ENCODE measurements at regions not wholly inside any gene's neighbourhood (a gene's known extent, or its start where the extent isn't known, plus 50 kb on each side); places are given as distances from the start of the nearest gene placed in this dataset.

DNA sequence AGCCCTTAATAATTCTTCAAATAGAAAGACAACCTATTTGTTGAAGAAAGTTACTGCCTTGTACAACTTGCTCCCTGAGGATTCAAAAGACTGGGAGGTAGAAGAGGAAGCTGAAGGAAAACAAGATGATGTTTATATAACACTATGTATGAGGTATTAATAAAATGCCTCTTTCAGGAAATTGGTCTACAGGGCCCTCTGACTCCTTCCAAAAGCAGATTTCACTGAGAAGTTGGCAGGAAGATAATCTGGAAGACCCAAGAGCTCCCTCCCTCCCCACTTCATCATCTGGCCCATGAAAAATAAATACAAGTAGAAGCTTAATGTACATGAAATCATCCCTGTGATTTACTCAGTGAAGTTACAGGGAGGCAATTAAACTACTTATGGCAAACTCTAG is 107.5 kb upstream of the MAGEC2 start (continued):
- TF ChIP-seq, protein P1, sequence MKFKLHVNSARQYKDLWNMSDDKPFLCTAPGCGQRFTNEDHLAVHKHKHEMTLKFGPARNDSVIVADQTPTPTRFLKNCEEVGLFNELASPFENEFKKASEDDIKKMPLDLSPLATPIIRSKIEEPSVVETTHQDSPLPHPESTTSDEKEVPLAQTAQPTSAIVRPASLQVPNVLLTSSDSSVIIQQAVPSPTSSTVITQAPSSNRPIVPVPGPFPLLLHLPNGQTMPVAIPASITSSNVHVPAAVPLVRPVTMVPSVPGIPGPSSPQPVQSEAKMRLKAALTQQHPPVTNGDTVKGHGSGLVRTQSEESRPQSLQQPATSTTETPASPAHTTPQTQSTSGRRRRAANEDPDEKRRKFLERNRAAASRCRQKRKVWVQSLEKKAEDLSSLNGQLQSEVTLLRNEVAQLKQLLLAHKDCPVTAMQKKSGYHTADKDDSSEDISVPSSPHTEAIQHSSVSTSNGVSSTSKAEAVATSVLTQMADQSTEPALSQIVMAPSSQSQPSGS (tag by site-specific recombination; IDR thresholded peaks at IDR 0.05; ENCODE audit: low read depth) = no peak
- no peak for TF ChIP-seq ZNF341 (tag by site-specific recombination; IDR thresholded peaks at IDR 0.05; ENCODE audit: low read depth)
- TF ChIP-seq ZNF112 (tag by site-specific recombination; IDR thresholded peaks at IDR 0.05) = no peak
- no peak for TF ChIP-seq ZNF521 (tag by site-specific recombination; IDR thresholded peaks at IDR 0.05)
- no peak for TF ChIP-seq SALL2 (tag by site-specific recombination; IDR thresholded peaks at IDR 0.05; ENCODE audit: borderline replicate concordance)
- no peak for TF ChIP-seq ZNF391 (tag by site-specific recombination; IDR thresholded peaks at IDR 0.05; ENCODE audit: borderline replicate concordance, low read depth)

DNA sequence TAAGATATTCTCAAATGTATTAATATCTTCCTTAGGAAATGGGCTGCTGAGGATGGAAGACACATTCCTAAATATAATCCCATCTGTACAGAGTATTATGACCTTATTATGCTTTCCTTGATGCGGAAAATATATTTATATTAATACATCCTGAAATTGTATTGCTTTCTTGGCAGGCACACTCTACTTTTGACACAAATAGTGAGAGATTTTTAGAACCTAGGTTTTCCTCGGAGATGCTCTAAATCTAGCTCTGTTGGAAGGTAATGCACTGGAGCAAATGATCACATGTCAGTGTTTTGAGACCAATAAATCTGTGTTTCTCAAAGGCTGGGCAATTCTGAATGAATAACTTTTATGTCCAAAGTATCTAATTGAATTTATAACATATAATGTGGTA is 94.3 kb upstream of the MAGEC2 start:
- ChIA-PET CTCF (no interaction called here), POLR2A (no interaction called here)
- Histone ChIP-seq H3K27ac (ENCODE audit: extremely low read depth, low read depth, low read length) (no peak overlapping the region), H3K9me3 (ENCODE audit: control insufficient read depth, insufficient read depth, low read depth, low read length) (no peaks in the 10 kb centered on the region), H3K36me3 (ENCODE audit: control insufficient read depth in 2 of 2, insufficient read depth in 1 of 2, low read length in 2 of 2) (no peaks in the 10 kb centered on the region), H3K4me3 (ENCODE audit: low read depth, low read length) (no peak overlapping the region), H3K4me1 (ENCODE audit: control insufficient read depth, insufficient read depth, low read length) (no peaks in the 10 kb centered on the region)
- TF ChIP-seq, protein P2, sequence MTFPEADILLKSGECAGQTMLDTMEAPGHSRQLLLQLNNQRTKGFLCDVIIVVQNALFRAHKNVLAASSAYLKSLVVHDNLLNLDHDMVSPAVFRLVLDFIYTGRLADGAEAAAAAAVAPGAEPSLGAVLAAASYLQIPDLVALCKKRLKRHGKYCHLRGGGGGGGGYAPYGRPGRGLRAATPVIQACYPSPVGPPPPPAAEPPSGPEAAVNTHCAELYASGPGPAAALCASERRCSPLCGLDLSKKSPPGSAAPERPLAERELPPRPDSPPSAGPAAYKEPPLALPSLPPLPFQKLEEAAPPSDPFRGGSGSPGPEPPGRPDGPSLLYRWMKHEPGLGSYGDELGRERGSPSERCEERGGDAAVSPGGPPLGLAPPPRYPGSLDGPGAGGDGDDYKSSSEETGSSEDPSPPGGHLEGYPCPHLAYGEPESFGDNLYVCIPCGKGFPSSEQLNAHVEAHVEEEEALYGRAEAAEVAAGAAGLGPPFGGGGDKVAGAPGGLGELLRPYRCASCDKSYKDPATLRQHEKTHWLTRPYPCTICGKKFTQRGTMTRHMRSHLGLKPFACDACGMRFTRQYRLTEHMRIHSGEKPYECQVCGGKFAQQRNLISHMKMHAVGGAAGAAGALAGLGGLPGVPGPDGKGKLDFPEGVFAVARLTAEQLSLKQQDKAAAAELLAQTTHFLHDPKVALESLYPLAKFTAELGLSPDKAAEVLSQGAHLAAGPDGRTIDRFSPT (tag by site-specific recombination; IDR thresholded peaks at IDR 0.05) = no peak
- TF ChIP-seq ZBTB48 (tag by site-specific recombination; IDR thresholded peaks at IDR 0.05) (no peak), ZNF341 (tag by site-specific recombination; IDR thresholded peaks at IDR 0.05; ENCODE audit: low read depth) (no peak), ZNF791 (tag by site-specific recombination; IDR thresholded peaks at IDR 0.05) (no peak), ZNF366 (tag by site-specific recombination; conservative IDR thresholded peaks at IDR 0.05) (no peak)
- TF ChIP-seq, protein P3, sequence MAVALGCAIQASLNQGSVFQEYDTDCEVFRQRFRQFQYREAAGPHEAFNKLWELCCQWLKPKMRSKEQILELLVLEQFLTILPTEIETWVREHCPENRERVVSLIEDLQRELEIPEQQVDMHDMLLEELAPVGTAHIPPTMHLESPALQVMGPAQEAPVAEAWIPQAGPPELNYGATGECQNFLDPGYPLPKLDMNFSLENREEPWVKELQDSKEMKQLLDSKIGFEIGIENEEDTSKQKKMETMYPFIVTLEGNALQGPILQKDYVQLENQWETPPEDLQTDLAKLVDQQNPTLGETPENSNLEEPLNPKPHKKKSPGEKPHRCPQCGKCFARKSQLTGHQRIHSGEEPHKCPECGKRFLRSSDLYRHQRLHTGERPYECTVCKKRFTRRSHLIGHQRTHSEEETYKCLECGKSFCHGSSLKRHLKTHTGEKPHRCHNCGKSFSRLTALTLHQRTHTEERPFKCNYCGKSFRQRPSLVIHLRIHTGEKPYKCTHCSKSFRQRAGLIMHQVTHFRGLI (tag by site-specific recombination; IDR thresholded peaks at IDR 0.05) = no peak
- TF ChIP-seq, protein P4, sequence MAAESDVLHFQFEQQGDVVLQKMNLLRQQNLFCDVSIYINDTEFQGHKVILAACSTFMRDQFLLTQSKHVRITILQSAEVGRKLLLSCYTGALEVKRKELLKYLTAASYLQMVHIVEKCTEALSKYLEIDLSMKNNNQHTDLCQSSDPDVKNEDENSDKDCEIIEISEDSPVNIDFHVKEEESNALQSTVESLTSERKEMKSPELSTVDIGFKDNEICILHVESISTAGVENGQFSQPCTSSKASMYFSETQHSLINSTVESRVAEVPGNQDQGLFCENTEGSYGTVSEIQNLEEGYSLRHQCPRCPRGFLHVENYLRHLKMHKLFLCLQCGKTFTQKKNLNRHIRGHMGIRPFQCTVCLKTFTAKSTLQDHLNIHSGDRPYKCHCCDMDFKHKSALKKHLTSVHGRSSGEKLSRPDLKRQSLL (tag by site-specific recombination; IDR thresholded peaks at IDR 0.05) = no peak
- TF ChIP-seq, protein P5, sequence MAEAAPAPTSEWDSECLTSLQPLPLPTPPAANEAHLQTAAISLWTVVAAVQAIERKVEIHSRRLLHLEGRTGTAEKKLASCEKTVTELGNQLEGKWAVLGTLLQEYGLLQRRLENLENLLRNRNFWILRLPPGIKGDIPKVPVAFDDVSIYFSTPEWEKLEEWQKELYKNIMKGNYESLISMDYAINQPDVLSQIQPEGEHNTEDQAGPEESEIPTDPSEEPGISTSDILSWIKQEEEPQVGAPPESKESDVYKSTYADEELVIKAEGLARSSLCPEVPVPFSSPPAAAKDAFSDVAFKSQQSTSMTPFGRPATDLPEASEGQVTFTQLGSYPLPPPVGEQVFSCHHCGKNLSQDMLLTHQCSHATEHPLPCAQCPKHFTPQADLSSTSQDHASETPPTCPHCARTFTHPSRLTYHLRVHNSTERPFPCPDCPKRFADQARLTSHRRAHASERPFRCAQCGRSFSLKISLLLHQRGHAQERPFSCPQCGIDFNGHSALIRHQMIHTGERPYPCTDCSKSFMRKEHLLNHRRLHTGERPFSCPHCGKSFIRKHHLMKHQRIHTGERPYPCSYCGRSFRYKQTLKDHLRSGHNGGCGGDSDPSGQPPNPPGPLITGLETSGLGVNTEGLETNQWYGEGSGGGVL (tag by site-specific recombination; IDR thresholded peaks at IDR 0.05) = no peak
- TF ChIP-seq, protein P6, sequence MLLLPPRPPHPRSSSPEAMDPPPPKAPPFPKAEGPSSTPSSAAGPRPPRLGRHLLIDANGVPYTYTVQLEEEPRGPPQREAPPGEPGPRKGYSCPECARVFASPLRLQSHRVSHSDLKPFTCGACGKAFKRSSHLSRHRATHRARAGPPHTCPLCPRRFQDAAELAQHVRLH (tag by site-specific recombination; IDR thresholded peaks at IDR 0.05) = no peak
- TF ChIP-seq, protein P7, sequence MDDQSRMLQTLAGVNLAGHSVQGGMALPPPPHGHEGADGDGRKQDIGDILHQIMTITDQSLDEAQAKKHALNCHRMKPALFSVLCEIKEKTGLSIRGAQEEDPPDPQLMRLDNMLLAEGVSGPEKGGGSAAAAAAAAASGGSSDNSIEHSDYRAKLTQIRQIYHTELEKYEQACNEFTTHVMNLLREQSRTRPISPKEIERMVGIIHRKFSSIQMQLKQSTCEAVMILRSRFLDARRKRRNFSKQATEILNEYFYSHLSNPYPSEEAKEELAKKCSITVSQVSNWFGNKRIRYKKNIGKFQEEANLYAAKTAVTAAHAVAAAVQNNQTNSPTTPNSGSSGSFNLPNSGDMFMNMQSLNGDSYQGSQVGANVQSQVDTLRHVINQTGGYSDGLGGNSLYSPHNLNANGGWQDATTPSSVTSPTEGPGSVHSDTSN (CRISPR knock-in tag; IDR thresholded peaks at IDR 0.05) = no peak
